B cell (primary cell): ENCODE measurements at regions not wholly inside any gene's neighbourhood (a gene's known extent, or its start where the extent isn't known, plus 50 kb on each side); places are given as distances from the start of the nearest gene placed in this dataset.

Source experiments
- ATAC-seq: fragments of 200-7000 bp; cut with Tn5 transposase; one replicate; pipeline ENCODE4 v1.10.0; 2021; ENCODE audit warnings: low read depth, mild to moderate bottlenecking, moderate number of reproducible peaks, moderate library complexity
- CTCF ChIA-PET: fragments of 350-600 bp; sonication (Branson Sonifier 250); formaldehyde crosslinking; loops from one replicate; lab custom pipeline; 2021; ENCODE audit warnings: antibody characterized with exemption, inconsistent platforms; lab: Charles Lee
- POLR2A ChIA-PET: fragments of 350-600 bp; sonication (Branson Sonifier 250); formaldehyde crosslinking; loops from one replicate; lab custom pipeline; 2021; ENCODE audit warnings: antibody characterized with exemption; lab: Charles Lee
- DNase-seq: peaks from one replicate; pipeline ENCODE4 v3.0.0; 2013
- H2AFZ ChIP-seq: 2 replicates; pipeline ENCODE4 v1.6.1; 2012; ENCODE audit warnings: mild to moderate bottlenecking, low read depth, low read length; ENCODE audit not compliant: insufficient read depth, poor library complexity, severe bottlenecking
- H3K27ac ChIP-seq, 2 donors: 1 replicate in 1 of 2; 2 replicates in 1 of 2; pipeline ENCODE4 v1.5.1; 2012 to 2013; ENCODE audit warnings: low read length in 2 of 2, mild to moderate bottlenecking in 2 of 2, moderate library complexity in 1 of 2
- H3K27me3 ChIP-seq, 4 experiments: fragments of 200-600 bp in 1 of 4; sonication (generic) in 1 of 4; replicated peaks in 1 of 4; 1 replicate in 2 of 4; 2 replicates in 2 of 4; pipeline versions ENCODE4 v1.6.1 to v1.7.0; 2013 to 2016; ENCODE audit warnings: low read length in 3 of 4, mild to moderate bottlenecking in 2 of 4, mixed read lengths in 1 of 4, moderate library complexity in 1 of 4; ENCODE audit not compliant: insufficient read depth in 4 of 4, control insufficient read depth in 3 of 4; ENCODE audit errors: control extremely low read depth in 1 of 4
- H3K36me3 ChIP-seq, 2 experiments: replicated peaks in 1 of 2; 1 replicate in 1 of 2; 2 replicates in 1 of 2; pipeline versions ENCODE4 v1.6.1 to v1.7.1; 2013; ENCODE audit warnings: low read length in 1 of 2; ENCODE audit not compliant: insufficient read depth in 2 of 2, control insufficient read depth in 1 of 2; ENCODE audit errors: control extremely low read depth in 1 of 2, extremely low read depth in 1 of 2
- H3K4me1 ChIP-seq, 2 donors: fragments of 200-600 bp in 1 of 2; sonication (generic) in 1 of 2; 1 replicate in 1 of 2; 2 replicates in 1 of 2; pipeline versions ENCODE4 v1.5.1 to v1.6.1; 2013 to 2017; ENCODE audit warnings: low read length in 2 of 2; ENCODE audit not compliant: control insufficient read depth in 2 of 2, insufficient read depth in 2 of 2
- H3K4me2 ChIP-seq: replicated peaks from 2 replicates; pipeline ENCODE3; 2012; ENCODE audit warnings: mild to moderate bottlenecking, low read depth, low read length; ENCODE audit not compliant: poor library complexity, severe bottlenecking
- H3K4me3 ChIP-seq, 5 experiments: fragments of 200-600 bp in 1 of 5; sonication (generic) in 1 of 5; 1 replicate in 3 of 5; 2 replicates in 2 of 5; pipeline versions ENCODE4 v1.5.1 to v1.7.0; 2011 to 2016; ENCODE audit warnings: low read length in 4 of 5, mild to moderate bottlenecking in 4 of 5, low read depth in 2 of 5, control low read depth in 1 of 5, moderate library complexity in 1 of 5; ENCODE audit not compliant: insufficient read depth in 1 of 5; ENCODE audit errors: control extremely low read depth in 1 of 5, extremely low read depth in 1 of 5
- H3K79me2 ChIP-seq: fragments of 200-600 bp; sonication (generic); one replicate; pipeline ENCODE4 v1.6.0; 2016; ENCODE audit warnings: low read length; ENCODE audit not compliant: control insufficient read depth, insufficient read depth
- H3K9ac ChIP-seq: fragments of 200-600 bp; sonication (generic); 2 replicates; pipeline ENCODE4 v1.6.1; 2017; ENCODE audit warnings: mild to moderate bottlenecking, low read length, moderate library complexity
- H3K9me3 ChIP-seq, 3 donors: one replicate each; pipeline versions ENCODE4 v1.6.1 to v1.7.1; 2013; ENCODE audit warnings: low read length in 2 of 3; ENCODE audit not compliant: control insufficient read depth in 2 of 3, insufficient read depth in 1 of 3; ENCODE audit errors: control extremely low read depth in 1 of 3
- H4K20me1 ChIP-seq: 2 replicates; pipeline ENCODE4 v1.6.0; 2012; ENCODE audit warnings: mild to moderate bottlenecking, low read length; ENCODE audit not compliant: insufficient read depth, control insufficient read depth, poor library complexity, severe bottlenecking
- H3K27ac Mint-ChIP-seq: one replicate; pipeline ENCODE4 v1.8.0; 2021; ENCODE audit warnings: mixed read lengths
- H3K27me3 Mint-ChIP-seq: one replicate; pipeline ENCODE4 v1.8.0; 2021; ENCODE audit warnings: mixed read lengths
- H3K4me1 Mint-ChIP-seq: one replicate; pipeline ENCODE4 v1.8.0; 2021; ENCODE audit warnings: mixed read lengths
- H3K4me3 Mint-ChIP-seq: one replicate; pipeline ENCODE4 v1.8.0; 2021; ENCODE audit warnings: mixed read lengths
- H3K9me3 Mint-ChIP-seq: one replicate; pipeline ENCODE4 v1.8.0; 2022; ENCODE audit warnings: mixed read lengths; ENCODE audit not compliant: insufficient read depth
- EZH2 ChIP-seq: IDR thresholded peaks from 2 replicates; pipeline ENCODE4 v1.6.1; 2012; ENCODE audit warnings: borderline replicate concordance, low read depth, mild to moderate bottlenecking, moderate library complexity, low read length; ENCODE audit not compliant: insufficient read depth, poor library complexity, severe bottlenecking
- WGBS: methylation state at CpG from one replicate; pipeline ENCODE4 v1.1.5; 2013; ENCODE audit warnings: missing lambda C conversion rate; ENCODE audit not compliant: insufficient coverage; 5-methylcytosine and 5-hydroxymethylcytosine counted together
- intact Hi-C: fragments of 100-400 bp; cut with micrococcal nuclease; formaldehyde crosslinking; loops from one replicate; pipeline ENCODE4 v1.10.0; 2022
- TF ChIP-seq, protein P1 (sequence below): fragments of 200-600 bp; IDR thresholded peaks from one replicate; pipeline ENCODE4 v1.8.0; 2022; ENCODE audit warnings: antibody characterized with exemption, mild to moderate bottlenecking

DNA sequence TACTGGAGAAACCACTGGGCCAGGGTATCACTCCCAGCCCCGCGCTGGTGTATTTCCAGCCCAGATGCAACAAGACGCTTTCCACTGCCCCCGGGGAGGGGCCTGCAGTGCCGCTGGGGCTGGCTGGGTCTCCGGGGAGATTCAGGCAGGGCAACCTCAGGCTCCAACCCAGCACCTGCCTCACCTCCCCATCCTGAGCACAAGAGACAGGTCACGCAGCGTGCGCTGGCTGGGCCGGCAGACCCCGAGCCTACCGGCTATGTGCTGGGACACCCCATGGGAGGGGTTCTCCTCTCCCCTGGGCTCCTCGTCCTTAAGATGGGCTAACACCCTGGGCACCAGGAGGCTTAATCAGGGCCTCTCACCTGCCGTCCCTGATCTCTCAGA lies 80.9 kb downstream of the RFLNA start:
- ATAC-seq (no peak), DNase-seq (no peak)
- H3K27ac Mint-ChIP-seq = no peak overlapping the region
- Histone ChIP-seq H3K9me3 (no peaks in the 10 kb centered on the region), H3K4me3 (no peak overlapping the region), H4K20me1 (peaks cover 10% of the 10 kb centered on the region), H3K27me3 (no peaks in the 10 kb centered on the region), H2AFZ (no peak overlapping the region), H3K79me2 (peaks cover 15% of the 10 kb centered on the region), H3K9ac (no peak overlapping the region), H3K27ac (no peak overlapping the region), H3K36me3 (peaks cover 0 to 51% of the 10 kb centered on the region in 2 experiments), H3K4me2 (no peak overlapping the region), H3K4me1 (peaks cover 0 to 5% of the 10 kb centered on the region in 2 donors)
- TF ChIP-seq EZH2 = no peak
- TF ChIP-seq, protein P1, sequence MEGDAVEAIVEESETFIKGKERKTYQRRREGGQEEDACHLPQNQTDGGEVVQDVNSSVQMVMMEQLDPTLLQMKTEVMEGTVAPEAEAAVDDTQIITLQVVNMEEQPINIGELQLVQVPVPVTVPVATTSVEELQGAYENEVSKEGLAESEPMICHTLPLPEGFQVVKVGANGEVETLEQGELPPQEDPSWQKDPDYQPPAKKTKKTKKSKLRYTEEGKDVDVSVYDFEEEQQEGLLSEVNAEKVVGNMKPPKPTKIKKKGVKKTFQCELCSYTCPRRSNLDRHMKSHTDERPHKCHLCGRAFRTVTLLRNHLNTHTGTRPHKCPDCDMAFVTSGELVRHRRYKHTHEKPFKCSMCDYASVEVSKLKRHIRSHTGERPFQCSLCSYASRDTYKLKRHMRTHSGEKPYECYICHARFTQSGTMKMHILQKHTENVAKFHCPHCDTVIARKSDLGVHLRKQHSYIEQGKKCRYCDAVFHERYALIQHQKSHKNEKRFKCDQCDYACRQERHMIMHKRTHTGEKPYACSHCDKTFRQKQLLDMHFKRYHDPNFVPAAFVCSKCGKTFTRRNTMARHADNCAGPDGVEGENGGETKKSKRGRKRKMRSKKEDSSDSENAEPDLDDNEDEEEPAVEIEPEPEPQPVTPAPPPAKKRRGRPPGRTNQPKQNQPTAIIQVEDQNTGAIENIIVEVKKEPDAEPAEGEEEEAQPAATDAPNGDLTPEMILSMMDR = no peak
- 81% methylated on average over 13 of the region's 14 CpGs for WGBS
- H3K4me1 Mint-ChIP-seq = peaks cover 3% of the 10 kb centered on the region
- intact Hi-C loops = no loop called here
- ChIA-PET POLR2A (no interaction called here), CTCF (no interaction called here)
- no peaks in the 10 kb centered on the region for H3K9me3 Mint-ChIP-seq
- no peaks in the 10 kb centered on the region for H3K27me3 Mint-ChIP-seq
- H3K4me3 Mint-ChIP-seq = no peak overlapping the region

DNA sequence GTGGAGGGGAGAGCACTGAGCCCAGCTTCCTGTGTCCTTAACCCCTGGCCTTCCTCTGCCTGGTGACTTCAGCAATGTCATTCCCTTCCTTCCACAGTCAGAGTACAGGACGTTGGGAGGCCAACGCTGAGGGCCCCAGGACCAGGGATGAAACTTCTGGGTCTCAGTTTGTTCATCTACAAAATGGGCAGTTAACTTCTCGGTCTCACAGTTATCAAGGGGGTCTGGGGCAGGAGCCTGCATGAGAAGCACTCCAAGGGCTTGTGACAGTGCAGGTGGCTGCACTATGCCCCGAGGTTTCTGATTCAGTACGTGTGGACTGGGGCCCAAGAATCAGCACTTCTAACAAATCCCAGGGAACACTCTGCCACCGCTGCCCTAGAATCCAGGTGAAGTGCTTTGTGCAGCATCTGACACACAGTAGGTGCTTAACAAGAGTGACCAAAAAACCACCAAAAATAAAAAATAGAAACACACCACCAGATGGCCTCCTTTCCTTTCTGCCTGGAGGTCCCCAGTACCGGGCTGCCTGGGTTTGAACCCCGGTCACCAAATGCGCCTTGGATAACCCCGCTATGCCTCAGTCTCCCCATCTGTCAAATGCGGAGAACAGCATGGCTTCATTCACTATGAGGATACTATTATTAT lies 80.4 kb downstream of the RFLNA start:
- H3K9me3 ChIP-seq = no peaks in the 10 kb centered on the region
- POLR2A ChIA-PET = no interaction called here
- no peak overlapping the region for H3K4me3 Mint-ChIP-seq
- DNase-seq (no peak), ATAC-seq (no peak)
- H3K9me3 Mint-ChIP-seq = no peaks in the 10 kb centered on the region
- H3K27me3 Mint-ChIP-seq = no peaks in the 10 kb centered on the region
- no peaks in the 10 kb centered on the region for H3K27me3 ChIP-seq
- CTCF ChIA-PET = no interaction called here
- H2AFZ ChIP-seq = no peak overlapping the region
- H4K20me1 ChIP-seq = peaks cover 13% of the 10 kb centered on the region
- intact Hi-C loops = no loop called here
- peaks cover 19% of the 10 kb centered on the region for H3K79me2 ChIP-seq
- no peak overlapping the region for H3K4me2 ChIP-seq
- TF ChIP-seq, protein P1 = no peak
- no peak for TF ChIP-seq EZH2
- H3K9ac ChIP-seq = no peak overlapping the region
- peaks cover 0 to under 1% of the 10 kb centered on the region in 2 donors for H3K4me1 ChIP-seq
- no peaks in the 10 kb centered on the region for H3K4me1 Mint-ChIP-seq
- H3K4me3 ChIP-seq = no peak overlapping the region
- H3K27ac Mint-ChIP-seq = no peak overlapping the region
- H3K27ac ChIP-seq = no peak overlapping the region
- H3K36me3 ChIP-seq = peaks cover 0 to 55% of the 10 kb centered on the region in 2 experiments
- WGBS = 98% methylated on average over 9 of the region's 11 CpGs
